ENCODE measurements at regions not wholly inside any gene's neighbourhood (a gene's known extent, or its start where the extent isn't known, plus 50 kb on each side); places are given as distances from the start of the nearest gene placed in this dataset.

- H3K27me3 ChIP-seq, result no peaks in the 10 kb centered on the region
- 29 to 35% methylated on average over 2 to 3 of the region's 3 CpGs for WGBS, 2 donors
- no peak for TF ChIP-seq POLR2A (IDR thresholded peaks at IDR 0.05)
- TF ChIP-seq, protein P1, sequence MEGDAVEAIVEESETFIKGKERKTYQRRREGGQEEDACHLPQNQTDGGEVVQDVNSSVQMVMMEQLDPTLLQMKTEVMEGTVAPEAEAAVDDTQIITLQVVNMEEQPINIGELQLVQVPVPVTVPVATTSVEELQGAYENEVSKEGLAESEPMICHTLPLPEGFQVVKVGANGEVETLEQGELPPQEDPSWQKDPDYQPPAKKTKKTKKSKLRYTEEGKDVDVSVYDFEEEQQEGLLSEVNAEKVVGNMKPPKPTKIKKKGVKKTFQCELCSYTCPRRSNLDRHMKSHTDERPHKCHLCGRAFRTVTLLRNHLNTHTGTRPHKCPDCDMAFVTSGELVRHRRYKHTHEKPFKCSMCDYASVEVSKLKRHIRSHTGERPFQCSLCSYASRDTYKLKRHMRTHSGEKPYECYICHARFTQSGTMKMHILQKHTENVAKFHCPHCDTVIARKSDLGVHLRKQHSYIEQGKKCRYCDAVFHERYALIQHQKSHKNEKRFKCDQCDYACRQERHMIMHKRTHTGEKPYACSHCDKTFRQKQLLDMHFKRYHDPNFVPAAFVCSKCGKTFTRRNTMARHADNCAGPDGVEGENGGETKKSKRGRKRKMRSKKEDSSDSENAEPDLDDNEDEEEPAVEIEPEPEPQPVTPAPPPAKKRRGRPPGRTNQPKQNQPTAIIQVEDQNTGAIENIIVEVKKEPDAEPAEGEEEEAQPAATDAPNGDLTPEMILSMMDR (IDR thresholded peaks at IDR 0.05), result no peak
- DNase-seq, result no peak
- no peaks in the 10 kb centered on the region for H3K4me1 ChIP-seq
- no peak overlapping the region for H3K4me3 ChIP-seq
- no peaks in the 10 kb centered on the region for H3K9me3 ChIP-seq
- intact Hi-C loops (cut with DNase I), result no loop called here
- no peaks in the 10 kb centered on the region for H3K36me3 ChIP-seq
- H3K27ac ChIP-seq, result no peak overlapping the region
Observed at GRCh38 chr16:48912360-48912759, 302.4 kb upstream of the N4BP1 start.

DNA sequence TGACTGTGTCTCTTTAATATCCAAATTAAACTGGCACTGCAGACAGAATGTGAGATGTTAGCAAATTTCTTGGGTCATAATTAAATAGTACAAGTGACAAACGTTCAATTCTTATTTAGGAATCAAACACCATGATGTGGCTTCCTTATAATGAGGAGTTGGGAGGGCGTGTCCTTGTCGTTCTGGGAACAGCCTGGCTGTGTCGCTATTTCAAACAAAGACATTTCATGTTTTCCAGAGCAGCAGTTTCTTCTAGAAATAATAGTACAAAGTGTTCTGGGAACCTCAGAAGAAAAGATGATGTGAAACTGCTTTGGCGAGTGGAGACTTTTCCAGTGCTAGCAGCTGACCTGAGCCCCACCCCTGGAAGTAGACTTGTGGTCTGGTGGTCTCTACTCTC, 301.7 kb upstream of the N4BP1 start:
- TF ChIP-seq, protein P1 (IDR thresholded peaks at IDR 0.05), result no peak
- TF ChIP-seq POLR2A (IDR thresholded peaks at IDR 0.05), result no peak
- intact Hi-C loops (cut with DNase I), result no loop called here
- no peaks in the 10 kb centered on the region for H3K4me1 ChIP-seq
- H3K27me3 ChIP-seq, result no peaks in the 10 kb centered on the region
- H3K9me3 ChIP-seq, result no peaks in the 10 kb centered on the region
- 30 to 36% methylated on average over 5 of the region's 5 CpGs for WGBS, 2 donors
- H3K27ac ChIP-seq, result no peak overlapping the region
- no peak for DNase-seq
- H3K36me3 ChIP-seq, result no peaks in the 10 kb centered on the region
- H3K4me3 ChIP-seq, result no peak overlapping the region

DNA sequence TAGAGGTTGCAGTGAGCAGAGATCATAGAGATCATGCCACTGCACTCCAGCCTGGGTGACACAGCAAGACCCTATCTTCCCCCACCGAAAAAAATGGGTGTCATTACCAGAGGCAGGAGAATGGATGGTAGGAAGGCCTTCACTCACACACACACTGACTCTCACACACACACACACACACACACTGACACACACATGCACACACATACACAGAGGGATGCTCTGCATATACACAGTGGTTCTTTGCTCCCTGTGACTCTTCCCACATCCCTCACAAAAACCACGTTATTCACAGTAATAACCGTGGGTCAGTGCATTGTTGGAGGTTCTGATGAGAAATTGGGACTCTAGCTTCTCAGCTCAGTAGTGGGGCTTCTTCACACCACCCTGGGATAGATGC, 300.2 kb upstream of the N4BP1 start:
- intact Hi-C loops (cut with DNase I), result no loop called here
- no peak overlapping the region for H3K27ac ChIP-seq
- DNase-seq, result no peak
- H3K27me3 ChIP-seq, result no peaks in the 10 kb centered on the region
- 70 to 78% methylated on average over 3 of the region's 3 CpGs for WGBS, 2 donors
- no peaks in the 10 kb centered on the region for H3K36me3 ChIP-seq
- no peak overlapping the region for H3K4me3 ChIP-seq
- no peaks in the 10 kb centered on the region for H3K4me1 ChIP-seq
- no peaks in the 10 kb centered on the region for H3K9me3 ChIP-seq
- TF ChIP-seq POLR2A (IDR thresholded peaks at IDR 0.05), result no peak
- TF ChIP-seq, protein P1 (IDR thresholded peaks at IDR 0.05), result no peak

GRCh38 chr16:48909231-48909630, 299.3 kb upstream of the N4BP1 start:
- intact Hi-C loops (cut with DNase I), result no loop called here
- H3K27me3 ChIP-seq, result no peaks in the 10 kb centered on the region
- no peaks in the 10 kb centered on the region for H3K4me1 ChIP-seq
- no peak overlapping the region for H3K27ac ChIP-seq
- H3K36me3 ChIP-seq, result no peaks in the 10 kb centered on the region
- DNase-seq, result no peak
- WGBS, 2 donors, result 100% methylated on average over 1 of the region's 5 CpGs; no CpG with 5 or more reads in 1 of the 2 donors
- TF ChIP-seq, protein P1 (IDR thresholded peaks at IDR 0.05), result no peak
- no peak for TF ChIP-seq POLR2A (IDR thresholded peaks at IDR 0.05)
- no peaks in the 10 kb centered on the region for H3K9me3 ChIP-seq
- H3K4me3 ChIP-seq, result no peak overlapping the region

- H3K9me3 ChIP-seq, result no peaks in the 10 kb centered on the region
- H3K4me3 ChIP-seq, result no peak overlapping the region
- intact Hi-C loops (cut with DNase I), result no loop called here
- no peak for DNase-seq
- TF ChIP-seq POLR2A (IDR thresholded peaks at IDR 0.05), result no peak
- TF ChIP-seq, protein P1 (IDR thresholded peaks at IDR 0.05), result no peak
- H3K27me3 ChIP-seq, result peaks cover 0 to 3% (median 0%) of the 10 kb centered on the region in 4 donors
- H3K4me1 ChIP-seq, result no peaks in the 10 kb centered on the region
- H3K27ac ChIP-seq, result no peak overlapping the region
- WGBS, 2 donors, result 76 to 80% methylated on average over 10 of the region's 10 CpGs
- no peaks in the 10 kb centered on the region for H3K36me3 ChIP-seq
Observed at GRCh38 chr16:48907906-48908634, 298.1 kb upstream of the N4BP1 start.

Data from esophagus squamous epithelium (tissue), 5 donors.